Loucy (cell line): ENCODE measurements at regions not wholly inside any gene's neighbourhood (a gene's known extent, or its start where the extent isn't known, plus 50 kb on each side); places are given as distances from the start of the nearest gene placed in this dataset.
"Not testable (repeated sequence)": the region's sequence is repeated elsewhere in the genome, so short reads cannot be mapped to it uniquely, and the experiment has no call there.

Experiments
- H2AFZ ChIP-seq: fragments of 200-600 bp; sonication (generic); 2 replicates; pipeline ENCODE4 v1.6.0; 2016; ENCODE audit warnings: antibody characterized with exemption, mild to moderate bottlenecking, low read length, moderate library complexity
- H3F3A ChIP-seq: fragments of 200-600 bp; 2 replicates; pipeline ENCODE4 v1.6.0; 2016; ENCODE audit warnings: antibody characterized with exemption, low read depth, mild to moderate bottlenecking
- H3K27me3 ChIP-seq: fragments of 200-600 bp; sonication (generic); 2 replicates; pipeline ENCODE4 v1.6.1; 2014; ENCODE audit warnings: low read length, mild to moderate bottlenecking; ENCODE audit not compliant: insufficient read depth, poor library complexity, severe bottlenecking
- H3K36me3 ChIP-seq: fragments of 200-600 bp; sonication (generic); 2 replicates; pipeline ENCODE4 v1.6.1; 2016; ENCODE audit warnings: low read length; ENCODE audit not compliant: insufficient read depth
- H3K4me1 ChIP-seq: fragments of 200-600 bp; sonication (generic); 2 replicates; pipeline ENCODE4 v1.5.1; 2014; ENCODE audit warnings: low read length, mild to moderate bottlenecking; ENCODE audit not compliant: insufficient read depth, poor library complexity, severe bottlenecking
- H3K4me2 ChIP-seq: fragments of 200-600 bp; sonication (generic); 2 replicates; pipeline ENCODE4 v1.6.0; 2014; ENCODE audit warnings: antibody characterized with exemption, low read length, low read depth, mild to moderate bottlenecking; ENCODE audit not compliant: poor library complexity, severe bottlenecking
- H3K4me3 ChIP-seq: fragments of 200-600 bp; sonication (generic); 2 replicates; pipeline ENCODE4 v1.5.1; 2014; ENCODE audit warnings: low read length, mild to moderate bottlenecking, mixed read lengths; ENCODE audit not compliant: poor library complexity, severe bottlenecking
- H3K79me2 ChIP-seq: fragments of 200-600 bp; sonication (generic); 2 replicates; pipeline ENCODE4 v1.6.1; 2014; ENCODE audit warnings: low read length; ENCODE audit not compliant: insufficient read depth
- H3K9ac ChIP-seq: fragments of 200-600 bp; sonication (generic); 2 replicates; pipeline ENCODE4 v1.6.0; 2014; ENCODE audit warnings: mild to moderate bottlenecking, low read depth, low read length, moderate library complexity; ENCODE audit not compliant: poor library complexity, severe bottlenecking
- H3K9me2 ChIP-seq: fragments of 200-600 bp; sonication (generic); replicated peaks from 2 replicates; pipeline ENCODE4 v1.6.1; 2016; ENCODE audit warnings: low read depth, low read length, mixed read lengths
- H3K9me3 ChIP-seq: fragments of 200-600 bp; sonication (generic); 2 replicates; pipeline ENCODE4 v1.6.1; 2014; ENCODE audit warnings: mild to moderate bottlenecking, antibody characterized with exemption, low read length, low read depth; ENCODE audit not compliant: insufficient read depth
- H4K20me1 ChIP-seq: fragments of 200-600 bp; sonication (generic); 2 replicates; pipeline ENCODE4 v1.6.0; 2014; ENCODE audit warnings: antibody characterized with exemption, low read length, mild to moderate bottlenecking; ENCODE audit not compliant: insufficient read depth, poor library complexity, severe bottlenecking
- CTCF ChIP-seq: fragments of 200-600 bp; sonication (generic); conservative IDR thresholded peaks from 2 replicates; pipeline ENCODE4 v1.5.1; 2014; ENCODE audit warnings: mild to moderate bottlenecking, antibody characterized with exemption, low read length
- EZH2phosphoT487 ChIP-seq: fragments of 200-600 bp; IDR thresholded peaks from 2 replicates; pipeline ENCODE4 v1.6.1; 2018; ENCODE audit warnings: antibody characterized with exemption, mild to moderate bottlenecking, moderate library complexity, borderline replicate concordance

GRCh38 chr12:90209029-90209428, 500.4 kb upstream of the ATP2B1 start:
- Histone ChIP-seq H3K4me3 (no peak overlapping the region), H3K36me3 (no peaks in the 10 kb centered on the region), H3K27me3 (no peaks in the 10 kb centered on the region), H4K20me1 (no peaks in the 10 kb centered on the region), H3K79me2 (no peaks in the 10 kb centered on the region), H3K4me1 (no peaks in the 10 kb centered on the region), H3K4me2 (no peak overlapping the region), H2AFZ (no peak overlapping the region), H3F3A (no peaks in the 10 kb centered on the region), H3K9me3 (no peaks in the 10 kb centered on the region), H3K9me2 (no peaks in the 10 kb centered on the region), H3K9ac (no peak overlapping the region)
- TF ChIP-seq CTCF (no peak), EZH2phosphoT487 (no peak)

GRCh38 chr12:90208379-90208778, 499.7 kb upstream of the ATP2B1 start:
- not testable (repeated sequence) for H4K20me1 ChIP-seq, H3K36me3 ChIP-seq, H2AFZ ChIP-seq, H3K4me3 ChIP-seq, H3K79me2 ChIP-seq, H3K4me1 ChIP-seq, H3K9me3 ChIP-seq, H3K9me2 ChIP-seq, H3K9ac ChIP-seq, H3K4me2 ChIP-seq, H3K27me3 ChIP-seq, H3F3A ChIP-seq

GRCh38 chr12:90207799-90208198, 499.2 kb upstream of the ATP2B1 start:
- Histone ChIP-seq H3K36me3 (no peaks in the 10 kb centered on the region), H3K4me2 (no peak overlapping the region), H4K20me1 (no peaks in the 10 kb centered on the region), H3K4me3 (no peak overlapping the region), H3K9me3 (no peaks in the 10 kb centered on the region), H3K9me2 (no peaks in the 10 kb centered on the region), H2AFZ (no peak overlapping the region), H3K27me3 (no peaks in the 10 kb centered on the region), H3K4me1 (no peaks in the 10 kb centered on the region), H3F3A (no peaks in the 10 kb centered on the region), H3K9ac (no peak overlapping the region), H3K79me2 (no peaks in the 10 kb centered on the region)
- TF ChIP-seq EZH2phosphoT487 (no peak), CTCF (no peak)

GRCh38 chr12:90205165-90205564, 496.5 kb upstream of the ATP2B1 start:
- no peak overlapping the region for H3K4me2 ChIP-seq
- no peak overlapping the region for H3K9ac ChIP-seq
- H3K27me3 ChIP-seq, result no peaks in the 10 kb centered on the region
- no peak for TF ChIP-seq EZH2phosphoT487
- TF ChIP-seq CTCF, result no peak
- H2AFZ ChIP-seq, result no peak overlapping the region
- H3K36me3 ChIP-seq, result no peaks in the 10 kb centered on the region
- H3K4me1 ChIP-seq, result no peaks in the 10 kb centered on the region
- H3K79me2 ChIP-seq, result no peaks in the 10 kb centered on the region
- H3K4me3 ChIP-seq, result no peak overlapping the region
- H3K9me2 ChIP-seq, result no peaks in the 10 kb centered on the region
- H3K9me3 ChIP-seq, result no peaks in the 10 kb centered on the region
- H4K20me1 ChIP-seq, result no peaks in the 10 kb centered on the region
- no peaks in the 10 kb centered on the region for H3F3A ChIP-seq
